ENCODE measurements at regions not wholly inside any gene's neighbourhood (a gene's known extent, or its start where the extent isn't known, plus 50 kb on each side); places are given as distances from the start of the nearest gene placed in this dataset.

- no peak for DNase-seq
Measured at GRCh38 chr4:63790377-63790776, 618.9 kb downstream of the TECRL start.

DNA sequence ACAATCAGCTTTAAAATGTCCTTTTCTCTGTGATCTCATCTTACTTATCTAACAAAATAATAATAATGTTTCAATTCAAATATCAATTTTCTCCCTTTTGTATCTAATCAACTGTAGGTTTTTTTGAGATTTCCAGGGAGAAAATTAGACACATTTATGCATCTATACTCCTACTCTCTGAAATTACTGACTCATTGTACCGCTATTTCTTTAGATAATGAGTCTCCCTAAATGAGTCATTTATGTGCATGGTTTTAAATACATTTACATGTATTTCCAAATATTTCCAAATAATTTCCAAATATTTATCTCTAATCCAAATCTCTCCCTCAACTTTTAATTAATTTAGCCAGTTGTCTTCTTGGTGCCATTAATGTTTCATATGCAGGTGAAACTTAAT is 621.0 kb downstream of the TECRL start:
- DNase-seq = no peak

GRCh38 chr4:63787326-63787725 is 621.9 kb downstream of the TECRL start:
- DNase-seq = no peak

GRCh38 chr4:63786171-63786570 is 623.1 kb downstream of the TECRL start:
- no peak for DNase-seq

DNA sequence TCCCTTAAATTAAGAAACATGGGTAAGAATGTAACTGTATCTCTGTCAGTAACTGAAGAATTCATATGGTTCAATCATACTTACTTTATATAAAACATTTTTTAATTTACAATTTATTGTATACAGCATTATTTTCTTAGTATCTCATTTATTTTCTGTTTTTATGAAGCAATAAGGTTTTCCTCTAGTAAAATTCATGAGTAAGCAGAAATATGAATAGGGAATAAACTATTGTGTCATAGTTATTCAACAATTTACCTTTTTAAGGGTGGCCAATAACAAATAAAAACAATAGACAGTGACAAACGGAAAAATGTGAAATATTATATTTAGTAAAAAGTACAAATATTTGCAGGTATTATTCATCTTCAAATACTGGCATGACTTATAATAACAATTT is 624.4 kb downstream of the TECRL start:
- no peak for DNase-seq

GRCh38 chr4:63777601-63778000 is 631.6 kb downstream of the TECRL start:
- DNase-seq = no peak

DNA sequence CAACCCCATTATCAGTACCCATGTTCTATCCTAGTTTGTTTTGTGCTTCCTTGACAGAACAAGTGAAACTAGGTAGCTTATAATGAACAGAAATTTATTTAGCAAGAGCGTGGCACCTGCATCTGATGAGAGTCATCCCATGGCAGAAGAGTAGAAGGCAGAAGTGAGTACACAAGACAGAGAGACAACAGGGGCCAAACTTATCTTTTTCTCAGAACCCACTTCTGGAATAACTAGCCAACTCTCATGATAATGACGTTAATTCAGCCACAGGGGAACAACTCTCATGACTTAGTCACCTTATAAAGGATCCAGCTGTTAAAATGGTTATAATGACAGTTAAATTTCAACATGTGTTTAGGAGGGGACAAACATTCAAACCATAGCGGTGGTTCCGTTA is 644.9 kb downstream of the TECRL start:
- no peak for DNase-seq

DNA sequence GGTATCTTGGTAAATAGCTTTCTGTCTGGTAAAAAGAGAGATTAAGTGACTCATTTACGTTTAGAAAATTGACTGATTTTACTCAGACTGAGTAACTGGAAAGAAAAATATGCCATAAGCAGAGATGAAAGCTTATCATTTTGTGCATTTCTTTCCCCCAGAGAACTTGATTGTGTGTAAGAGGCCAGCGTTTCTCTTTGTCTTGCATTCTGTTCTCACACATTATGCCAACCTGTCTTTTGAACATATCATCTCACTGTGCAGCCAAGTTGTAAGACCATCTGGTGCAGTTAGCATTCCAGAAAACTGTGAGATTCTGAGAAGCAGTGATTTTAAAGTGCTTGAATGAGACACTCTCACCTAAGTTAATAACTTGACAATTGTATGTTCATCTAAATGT is 651.3 kb downstream of the TECRL start:
- DNase-seq = no peak

DNA sequence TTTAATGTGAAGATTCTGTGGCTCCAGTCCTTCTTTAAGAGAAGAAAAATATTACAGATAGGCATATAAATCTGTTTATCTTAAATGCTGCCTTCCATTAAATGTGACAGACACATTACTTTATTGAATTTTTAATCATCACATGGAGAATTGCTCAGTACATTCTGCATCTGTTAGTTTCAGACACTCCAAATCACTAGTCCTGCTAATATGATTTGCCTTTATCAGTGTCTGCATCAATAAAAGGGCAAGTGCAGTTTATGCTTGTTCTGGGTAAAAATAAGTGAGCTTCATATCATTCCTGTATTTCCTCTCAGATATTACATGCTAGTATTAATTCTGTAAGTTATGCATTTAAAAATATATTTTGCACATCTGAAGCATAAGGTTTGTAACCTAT is 666.4 kb downstream of the TECRL start:
- no peak for DNase-seq

GRCh38 chr4:63729519-63729918 is 679.7 kb downstream of the TECRL start:
- no peak for DNase-seq

DNA sequence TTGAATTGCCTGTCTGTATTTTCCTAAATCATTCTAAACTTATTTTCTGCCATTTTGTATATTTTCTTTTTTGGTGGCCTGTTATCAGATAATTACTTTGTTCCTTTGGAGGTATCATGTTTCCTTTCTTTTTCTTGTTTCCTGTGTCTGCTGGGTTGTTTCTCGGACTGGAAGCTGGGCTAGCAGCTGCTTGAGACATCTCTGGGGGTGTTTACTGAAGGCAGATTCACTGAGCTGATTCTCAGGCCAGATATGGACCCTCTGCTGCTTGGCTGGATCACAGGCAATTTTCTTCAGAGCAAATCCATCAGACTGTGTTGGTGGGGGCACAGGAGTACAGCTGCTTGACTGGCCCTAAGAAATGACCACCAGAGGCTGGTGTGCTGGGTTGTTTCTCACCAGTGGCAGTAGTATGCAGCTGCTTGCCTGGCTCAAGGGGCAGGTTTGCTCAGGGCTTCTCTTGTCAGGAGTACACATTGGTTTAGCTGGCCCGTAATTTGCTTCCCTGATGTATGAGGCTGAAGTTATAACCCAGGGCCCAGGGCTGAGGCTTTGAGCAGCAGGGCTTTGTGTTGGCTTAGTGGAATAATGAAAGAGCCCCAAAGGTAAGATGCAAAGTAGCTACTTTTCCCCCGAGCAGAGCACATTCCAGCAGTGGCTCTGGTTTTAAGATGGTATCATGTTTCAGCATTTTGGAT is 680.6 kb downstream of the TECRL start:
- no peak for DNase-seq

- peak; percentile 2 for DNase-seq
Measured at GRCh38 chr4:63717384-63717783, 691.9 kb downstream of the TECRL start.

- DNase-seq = no peak
Measured at GRCh38 chr4:63708661-63709060, 700.6 kb downstream of the TECRL start.

GRCh38 chr4:63700569-63700968 is 708.7 kb downstream of the TECRL start:
- DNase-seq = no peak

- DNase-seq = no peak
Measured at GRCh38 chr4:63693321-63693720, 715.9 kb downstream of the TECRL start.

- DNase-seq = no peak
Measured at GRCh38 chr4:63678358-63678931, 730.8 kb downstream of the TECRL start.

DNA sequence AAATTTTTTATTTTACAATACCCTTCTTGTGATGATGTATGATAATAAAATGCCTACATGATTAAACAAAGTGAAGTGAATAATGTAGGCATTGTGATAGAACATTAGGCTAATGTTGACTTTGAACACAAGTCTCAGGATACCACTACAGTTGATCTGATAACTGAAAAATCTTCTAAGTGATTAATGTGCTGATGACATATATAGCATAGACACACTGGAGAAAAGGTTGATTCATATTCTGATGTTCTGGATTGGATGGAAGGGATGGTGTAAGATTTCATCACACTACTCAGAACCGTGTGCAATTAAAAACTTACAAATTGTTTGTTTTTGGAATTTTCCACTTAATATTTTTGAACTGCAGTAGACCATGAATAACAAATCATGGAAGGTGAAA is 738.5 kb downstream of the TECRL start:
- no peak for DNase-seq

- no peak for DNase-seq
Measured at GRCh38 chr4:63663870-63664269, 745.4 kb downstream of the TECRL start.

DNA sequence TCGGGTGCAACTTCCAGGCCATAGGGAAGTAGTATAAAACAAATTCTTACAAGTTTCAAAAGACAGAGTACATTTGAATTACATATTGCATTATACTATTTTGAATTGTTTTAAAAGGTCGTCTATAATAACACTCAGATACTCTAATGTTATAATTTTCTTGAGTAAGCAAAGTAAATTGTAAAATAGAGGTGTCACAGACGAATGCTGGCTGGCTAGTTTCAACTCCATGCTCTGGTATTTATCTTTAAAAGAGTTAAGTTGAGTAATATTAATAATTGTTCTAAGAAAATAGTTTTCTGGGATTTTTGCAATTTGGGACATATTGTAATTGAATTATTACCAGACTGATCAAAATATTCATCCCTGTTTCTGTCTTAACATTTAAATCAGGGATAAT is 764.9 kb downstream of the TECRL start:
- no peak for DNase-seq

DNA sequence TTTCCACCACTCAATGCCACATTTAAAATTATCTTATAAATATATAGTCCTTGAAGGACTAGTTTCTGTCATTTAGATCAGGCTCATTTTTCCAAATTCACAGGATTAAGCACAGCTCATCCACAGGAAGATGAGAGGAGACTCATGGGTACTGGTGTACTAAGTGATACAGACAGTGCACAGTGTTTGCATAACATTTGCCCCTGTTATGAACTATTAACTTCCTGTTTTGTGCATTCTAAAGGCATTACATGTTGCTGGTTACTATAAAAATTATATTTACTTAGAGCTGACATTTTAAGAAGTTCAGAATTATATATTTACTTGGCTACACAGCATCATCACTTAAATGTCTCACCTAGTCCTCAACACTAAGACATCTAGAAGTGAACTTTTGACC is 772.0 kb downstream of the TECRL start:
- no peak for DNase-seq

DNA sequence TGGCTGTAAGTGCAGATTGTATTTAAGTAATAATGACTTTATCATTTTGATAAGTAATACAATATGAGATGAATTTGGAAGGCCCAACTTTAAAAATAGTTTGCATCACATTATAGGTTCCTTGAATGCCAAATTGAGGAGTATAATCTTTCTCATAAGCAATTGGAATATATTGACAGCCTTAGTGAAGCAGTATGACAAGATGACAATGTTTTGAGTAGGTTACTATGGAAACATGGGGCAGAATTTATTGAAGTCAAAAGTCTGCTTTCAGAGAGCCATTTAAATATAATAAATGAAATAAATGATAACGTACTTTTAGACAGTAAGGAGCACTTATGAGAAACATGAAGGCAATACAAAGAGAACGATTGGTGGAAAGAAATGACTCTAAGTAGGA is 776.4 kb downstream of the TECRL start:
- DNase-seq = no peak

DNA sequence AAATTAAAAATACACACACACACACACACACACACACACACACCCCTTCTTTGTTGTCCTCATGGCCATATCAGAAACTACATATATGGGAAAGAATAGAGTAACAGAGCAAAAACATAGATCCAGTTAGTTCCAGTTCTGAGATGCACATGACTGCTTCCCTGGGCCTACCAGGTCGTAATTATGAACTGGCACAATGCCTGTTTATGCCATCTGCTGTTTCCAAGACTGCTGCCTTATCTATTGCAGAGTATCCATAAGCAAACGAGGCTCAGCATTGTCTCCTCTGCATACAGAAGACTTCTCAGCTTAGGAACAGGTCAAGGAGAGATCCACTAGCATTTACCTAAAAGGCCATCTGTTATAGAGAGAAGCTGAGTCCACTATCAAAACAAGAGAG is 789.0 kb downstream of the TECRL start:
- peak; percentile 63 for DNase-seq

DNA sequence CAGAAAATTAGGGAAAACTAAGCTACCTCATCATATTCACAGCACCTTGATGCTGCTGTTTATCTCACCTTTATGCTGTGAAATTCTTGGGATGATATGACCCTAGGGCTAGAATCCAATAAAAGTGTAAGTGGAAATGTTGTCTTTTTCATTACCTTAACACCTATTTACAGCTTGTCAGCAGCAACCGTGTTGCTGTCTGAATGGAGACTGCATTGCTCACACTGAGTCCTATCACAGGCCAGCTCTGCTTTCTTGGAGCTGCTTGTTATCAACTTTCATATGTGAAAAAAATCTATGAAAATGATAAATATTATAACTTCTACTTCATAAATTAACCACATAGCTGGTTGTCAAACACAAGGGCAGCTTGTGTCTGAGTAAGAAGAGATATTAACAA is 789.5 kb downstream of the TECRL start:
- DNase-seq = no peak

DNA sequence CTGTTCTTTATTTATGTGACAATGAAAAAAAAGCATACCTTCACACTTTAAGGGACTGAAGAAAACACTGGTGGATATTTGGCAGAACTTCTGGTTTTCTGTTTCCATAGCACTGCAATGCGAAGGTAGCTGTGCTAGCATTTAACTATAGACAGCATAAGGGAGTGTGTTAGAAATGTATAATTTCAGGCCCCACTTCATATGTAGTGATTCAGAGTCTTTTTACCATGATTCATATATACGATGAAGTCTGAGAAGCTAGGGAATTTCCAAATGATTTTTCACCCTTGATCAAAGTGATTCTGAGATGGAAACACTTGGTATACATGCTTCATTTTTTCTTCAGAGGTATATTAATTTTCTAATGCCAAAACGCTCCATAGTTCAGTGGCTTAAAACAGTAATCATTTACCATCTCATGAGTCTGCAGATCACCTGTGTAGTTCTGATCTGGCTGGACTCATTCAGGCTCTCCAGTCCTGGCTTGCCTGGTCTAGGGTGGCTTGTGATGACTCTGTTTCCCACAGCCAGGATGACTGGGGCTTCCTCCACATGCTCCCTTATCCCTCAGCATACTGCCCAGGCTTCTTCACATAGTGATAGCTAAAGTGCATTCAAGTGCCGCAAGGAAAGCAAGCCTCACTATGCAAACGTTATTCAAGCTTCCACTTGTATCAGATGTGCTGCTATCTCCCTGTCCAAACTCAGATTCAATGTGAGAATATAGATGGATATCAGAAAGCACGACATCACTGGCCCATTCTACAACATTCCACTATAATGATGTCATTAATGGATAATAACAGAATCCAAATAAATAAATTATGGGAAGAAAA is 790.1 kb downstream of the TECRL start:
- DNase-seq = no peak
